ENCODE measurements at regions not wholly inside any gene's neighbourhood (a gene's known extent, or its start where the extent isn't known, plus 50 kb on each side); places are given as distances from the start of the nearest gene placed in this dataset.
"Not testable (repeated sequence)": the region's sequence is repeated elsewhere in the genome, so short reads cannot be mapped to it uniquely, and the experiment has no call there.

GRCh38 chr5:56295311-56295710 lies 62.2 kb upstream of the ANKRD55 start:
- not testable (repeated sequence) for DNase-seq (ENCODE audit: low spot score)

DNA sequence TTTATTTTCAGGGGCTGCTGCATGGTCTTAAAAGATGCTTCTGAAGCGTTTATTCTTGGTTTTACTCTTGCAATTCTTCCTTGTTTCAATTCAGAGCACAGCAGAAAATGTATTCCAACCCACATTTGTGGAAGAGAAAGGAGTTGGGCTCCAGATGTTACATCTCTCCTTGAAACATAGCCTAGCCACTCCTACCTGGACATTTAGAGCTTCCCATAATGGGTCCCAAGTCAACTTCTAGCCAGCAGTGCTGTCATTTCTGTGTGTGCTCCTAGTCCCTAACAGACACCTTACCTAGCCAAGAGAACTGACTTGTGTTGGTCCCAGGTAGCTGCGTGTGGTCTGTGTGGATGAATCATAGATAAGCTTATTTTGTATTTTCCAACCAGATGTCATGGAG lies 61.2 kb upstream of the ANKRD55 start:
- DNase-seq (ENCODE audit: low spot score): no peak

- not testable (repeated sequence) for DNase-seq (ENCODE audit: low spot score)
Measured at GRCh38 chr5:56292874-56293273, 59.7 kb upstream of the ANKRD55 start.

DNA sequence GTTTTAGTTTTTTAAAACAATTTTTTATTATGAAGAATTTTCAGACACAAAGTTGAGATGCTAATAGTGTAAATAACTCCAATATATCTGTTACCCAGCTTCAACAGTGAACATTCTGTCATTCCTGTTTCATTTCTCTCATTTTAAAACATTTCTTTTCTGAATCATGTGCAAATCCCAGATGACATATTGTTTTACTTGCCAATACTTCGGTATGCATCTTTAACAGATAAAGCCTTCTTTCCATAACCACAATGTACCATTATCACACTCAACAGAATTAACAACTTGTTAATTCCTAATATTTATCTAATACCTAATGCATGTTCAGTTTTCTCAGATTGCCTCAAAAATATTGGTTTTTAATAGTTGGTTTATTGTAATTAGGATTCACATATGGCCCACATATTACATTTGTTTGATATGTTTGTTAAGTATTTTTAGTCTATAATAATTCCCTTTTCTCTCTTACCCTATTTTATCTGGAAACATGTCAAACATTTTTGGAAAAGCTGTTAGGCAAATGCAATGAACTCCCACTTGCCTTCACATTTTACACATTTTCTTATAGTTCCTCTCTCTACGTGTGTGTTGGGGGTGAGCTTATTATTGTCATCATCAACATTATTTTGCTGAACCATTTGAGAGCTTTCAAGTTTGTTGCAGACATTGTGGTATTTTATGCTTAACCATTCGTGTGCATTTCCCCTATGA lies 58.7 kb upstream of the ANKRD55 start:
- DNase-seq (ENCODE audit: low spot score): no peak

DNA sequence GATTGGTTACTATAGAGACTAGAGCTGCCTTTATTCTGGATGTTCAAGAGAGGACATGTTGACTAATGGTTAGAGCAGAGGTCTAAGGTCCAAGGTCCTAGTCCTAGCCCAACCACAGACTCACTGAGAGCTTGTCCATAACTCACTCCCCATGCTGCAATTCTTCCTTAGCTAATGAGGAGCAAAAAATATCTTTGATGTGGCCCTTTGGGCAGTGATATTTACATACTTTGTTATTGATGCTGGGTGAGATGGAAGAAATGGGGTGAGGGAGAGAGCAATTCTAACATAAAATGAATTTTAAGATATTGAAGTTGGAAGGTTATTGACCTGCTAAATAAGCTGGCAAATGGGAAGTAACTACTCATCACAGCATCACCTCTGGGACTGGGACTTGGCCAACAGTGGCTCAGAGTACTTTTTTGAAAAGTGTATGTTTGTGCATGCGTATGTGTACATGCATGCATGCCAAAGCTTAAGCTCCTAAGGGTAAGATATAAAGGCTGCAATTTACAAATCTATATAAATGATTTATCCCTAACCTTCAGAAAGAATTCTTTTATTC lies 58.0 kb upstream of the ANKRD55 start:
- no peak for DNase-seq (ENCODE audit: low spot score)

- DNase-seq (ENCODE audit: low spot score): no peak
Measured at GRCh38 chr5:56290378-56291078, 57.4 kb upstream of the ANKRD55 start.

GRCh38 chr5:56289602-56289987 lies 56.5 kb upstream of the ANKRD55 start:
- DNase-seq (ENCODE audit: low spot score): no peak

DNA sequence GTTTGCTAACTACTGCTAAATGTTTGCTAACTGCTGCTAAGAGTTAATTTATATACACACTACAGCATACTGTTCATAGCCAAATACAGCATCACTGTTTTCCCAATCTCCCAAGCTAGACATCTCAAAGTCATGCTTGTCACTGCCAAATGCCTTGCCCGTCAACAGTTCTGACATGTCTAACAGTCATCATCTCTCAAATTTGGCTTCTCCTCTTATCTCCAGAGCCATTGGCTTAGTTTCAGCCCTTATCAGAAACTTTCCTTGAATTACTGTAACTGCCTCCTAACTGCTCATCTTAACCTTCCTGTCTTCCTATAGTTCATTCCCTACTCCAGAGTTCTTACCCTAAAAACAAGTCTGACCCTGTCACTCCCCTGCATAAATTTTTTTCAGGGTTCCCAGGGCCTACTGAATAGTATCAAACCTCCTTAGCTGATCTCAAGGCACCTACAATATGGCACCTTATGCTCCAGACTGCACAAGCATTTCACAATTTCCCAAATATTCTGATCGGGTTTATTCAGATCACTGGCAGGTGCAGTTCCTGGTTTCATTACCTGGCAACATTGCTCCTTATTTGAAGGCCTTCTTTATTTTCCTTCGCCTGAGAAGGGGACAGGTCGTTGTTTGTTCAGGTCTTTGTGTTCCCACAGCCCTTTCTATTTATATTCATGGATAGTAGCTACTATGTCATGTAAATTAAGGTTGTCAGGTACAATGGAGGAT lies 55.9 kb upstream of the ANKRD55 start:
- DNase-seq (ENCODE audit: low spot score): no peak

- no peak for DNase-seq (ENCODE audit: low spot score)
Measured at GRCh38 chr5:56286015-56286884, 53.1 kb upstream of the ANKRD55 start.

DNA sequence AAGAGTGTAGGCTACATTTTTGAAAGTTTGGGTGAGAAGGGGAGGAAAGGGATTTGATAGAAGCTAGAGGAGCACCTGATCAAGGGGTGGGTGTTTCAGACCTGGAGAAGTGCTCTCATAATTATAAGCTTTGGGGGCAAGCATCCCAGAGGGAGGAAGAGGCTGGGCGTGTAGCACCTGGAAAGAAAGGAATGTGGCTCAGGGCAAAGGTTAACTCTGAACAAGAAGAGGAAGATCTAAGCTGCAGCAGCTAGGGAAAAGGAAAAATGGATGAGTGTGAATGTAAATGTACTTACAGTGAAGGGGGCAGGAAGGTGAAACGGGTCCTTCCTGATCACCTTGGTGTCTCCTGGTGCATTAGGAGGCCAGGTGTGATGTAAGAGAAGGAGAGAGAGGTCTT lies 49.8 kb upstream of the ANKRD55 start:
- DNase-seq (ENCODE audit: low spot score): no peak
